ENCODE measurements at regions not wholly inside any gene's neighbourhood (a gene's known extent, or its start where the extent isn't known, plus 50 kb on each side); places are given as distances from the start of the nearest gene placed in this dataset.
"Not testable (repeated sequence)": the region's sequence is repeated elsewhere in the genome, so short reads cannot be mapped to it uniquely, and the experiment has no call there.

- DNase-seq, result no peak
These were observed 105.1 kb downstream of the SPRY1 start for GRCh38 chr4:123501733-123502132.

- DNase-seq, result no peak
These were observed 107.2 kb downstream of the SPRY1 start for GRCh38 chr4:123503698-123504363.

GRCh38 chr4:123505095-123506010 lies 108.8 kb downstream of the SPRY1 start:
- DNase-seq, result peak; percentile 61

GRCh38 chr4:123506011-123506695 lies 109.6 kb downstream of the SPRY1 start:
- no peak for DNase-seq

GRCh38 chr4:123507376-123507775 lies 110.8 kb downstream of the SPRY1 start:
- DNase-seq, result no peak

- no peak for DNase-seq
These were observed 113.6 kb downstream of the SPRY1 start for GRCh38 chr4:123510221-123510620.

- DNase-seq, result no peak
These were observed 114.1 kb downstream of the SPRY1 start for GRCh38 chr4:123510659-123511058.

GRCh38 chr4:123516576-123516975 lies 120.0 kb downstream of the SPRY1 start:
- no peak for DNase-seq

GRCh38 chr4:123517176-123517575 lies 120.6 kb downstream of the SPRY1 start:
- no peak for DNase-seq

GRCh38 chr4:123517971-123518370 lies 121.4 kb downstream of the SPRY1 start:
- no peak for DNase-seq

- DNase-seq, result no peak
These were observed 123.7 kb downstream of the SPRY1 start for GRCh38 chr4:123520325-123520724.

GRCh38 chr4:123522081-123522480 lies 125.5 kb downstream of the SPRY1 start:
- DNase-seq, result no peak

GRCh38 chr4:123522646-123523045 lies 126.1 kb downstream of the SPRY1 start:
- DNase-seq, result no peak

- no peak for DNase-seq
These were observed 128.5 kb downstream of the SPRY1 start for GRCh38 chr4:123524958-123525628.

- no peak for DNase-seq
These were observed 129.9 kb downstream of the SPRY1 start for GRCh38 chr4:123526511-123526910.

GRCh38 chr4:123528501-123529277 lies 132.1 kb downstream of the SPRY1 start:
- DNase-seq, result no peak

- DNase-seq, result no peak
These were observed 132.6 kb downstream of the SPRY1 start for GRCh38 chr4:123529278-123529568.

GRCh38 chr4:123530357-123530756 lies 133.8 kb downstream of the SPRY1 start:
- no peak for DNase-seq

GRCh38 chr4:123535037-123535748 lies 138.6 kb downstream of the SPRY1 start:
- no peak for DNase-seq

- DNase-seq, result no peak
These were observed 139.6 kb downstream of the SPRY1 start for GRCh38 chr4:123536225-123536624.

GRCh38 chr4:123537906-123538402 lies 141.4 kb downstream of the SPRY1 start:
- DNase-seq, result not testable (repeated sequence)

Data from NCI-H345 (cell line).